B cell (primary cell): ENCODE measurements at regions not wholly inside any gene's neighbourhood (a gene's known extent, or its start where the extent isn't known, plus 50 kb on each side); places are given as distances from the start of the nearest gene placed in this dataset.

Source experiments
- ATAC-seq: fragments of 200-7000 bp; cut with Tn5 transposase; one replicate; pipeline ENCODE4 v1.10.0; 2021; ENCODE audit warnings: low read depth, mild to moderate bottlenecking, moderate number of reproducible peaks, moderate library complexity
- CTCF ChIA-PET: fragments of 350-600 bp; sonication (Branson Sonifier 250); formaldehyde crosslinking; loops from one replicate; lab custom pipeline; 2021; ENCODE audit warnings: antibody characterized with exemption, inconsistent platforms; lab: Charles Lee
- POLR2A ChIA-PET: fragments of 350-600 bp; sonication (Branson Sonifier 250); formaldehyde crosslinking; loops from one replicate; lab custom pipeline; 2021; ENCODE audit warnings: antibody characterized with exemption; lab: Charles Lee
- DNase-seq: peaks from one replicate; pipeline ENCODE4 v3.0.0; 2013
- H2AFZ ChIP-seq: 2 replicates; pipeline ENCODE4 v1.6.1; 2012; ENCODE audit warnings: mild to moderate bottlenecking, low read depth, low read length; ENCODE audit not compliant: insufficient read depth, poor library complexity, severe bottlenecking
- H3K27ac ChIP-seq, 2 donors: 1 replicate in 1 of 2; 2 replicates in 1 of 2; pipeline ENCODE4 v1.5.1; 2012 to 2013; ENCODE audit warnings: low read length in 2 of 2, mild to moderate bottlenecking in 2 of 2, moderate library complexity in 1 of 2
- H3K27me3 ChIP-seq, 4 experiments: fragments of 200-600 bp in 1 of 4; sonication (generic) in 1 of 4; replicated peaks in 1 of 4; 1 replicate in 2 of 4; 2 replicates in 2 of 4; pipeline versions ENCODE4 v1.6.1 to v1.7.0; 2013 to 2016; ENCODE audit warnings: low read length in 3 of 4, mild to moderate bottlenecking in 2 of 4, mixed read lengths in 1 of 4, moderate library complexity in 1 of 4; ENCODE audit not compliant: insufficient read depth in 4 of 4, control insufficient read depth in 3 of 4; ENCODE audit errors: control extremely low read depth in 1 of 4
- H3K36me3 ChIP-seq, 2 experiments: replicated peaks in 1 of 2; 1 replicate in 1 of 2; 2 replicates in 1 of 2; pipeline versions ENCODE4 v1.6.1 to v1.7.1; 2013; ENCODE audit warnings: low read length in 1 of 2; ENCODE audit not compliant: insufficient read depth in 2 of 2, control insufficient read depth in 1 of 2; ENCODE audit errors: control extremely low read depth in 1 of 2, extremely low read depth in 1 of 2
- H3K4me1 ChIP-seq, 2 donors: fragments of 200-600 bp in 1 of 2; sonication (generic) in 1 of 2; 1 replicate in 1 of 2; 2 replicates in 1 of 2; pipeline versions ENCODE4 v1.5.1 to v1.6.1; 2013 to 2017; ENCODE audit warnings: low read length in 2 of 2; ENCODE audit not compliant: control insufficient read depth in 2 of 2, insufficient read depth in 2 of 2
- H3K4me2 ChIP-seq: replicated peaks from 2 replicates; pipeline ENCODE3; 2012; ENCODE audit warnings: mild to moderate bottlenecking, low read depth, low read length; ENCODE audit not compliant: poor library complexity, severe bottlenecking
- H3K4me3 ChIP-seq, 5 experiments: fragments of 200-600 bp in 1 of 5; sonication (generic) in 1 of 5; 1 replicate in 3 of 5; 2 replicates in 2 of 5; pipeline versions ENCODE4 v1.5.1 to v1.7.0; 2011 to 2016; ENCODE audit warnings: low read length in 4 of 5, mild to moderate bottlenecking in 4 of 5, low read depth in 2 of 5, control low read depth in 1 of 5, moderate library complexity in 1 of 5; ENCODE audit not compliant: insufficient read depth in 1 of 5; ENCODE audit errors: control extremely low read depth in 1 of 5, extremely low read depth in 1 of 5
- H3K79me2 ChIP-seq: fragments of 200-600 bp; sonication (generic); one replicate; pipeline ENCODE4 v1.6.0; 2016; ENCODE audit warnings: low read length; ENCODE audit not compliant: control insufficient read depth, insufficient read depth
- H3K9ac ChIP-seq: fragments of 200-600 bp; sonication (generic); 2 replicates; pipeline ENCODE4 v1.6.1; 2017; ENCODE audit warnings: mild to moderate bottlenecking, low read length, moderate library complexity
- H3K9me3 ChIP-seq, 3 donors: one replicate each; pipeline versions ENCODE4 v1.6.1 to v1.7.1; 2013; ENCODE audit warnings: low read length in 2 of 3; ENCODE audit not compliant: control insufficient read depth in 2 of 3, insufficient read depth in 1 of 3; ENCODE audit errors: control extremely low read depth in 1 of 3
- H4K20me1 ChIP-seq: 2 replicates; pipeline ENCODE4 v1.6.0; 2012; ENCODE audit warnings: mild to moderate bottlenecking, low read length; ENCODE audit not compliant: insufficient read depth, control insufficient read depth, poor library complexity, severe bottlenecking
- H3K27ac Mint-ChIP-seq: one replicate; pipeline ENCODE4 v1.8.0; 2021; ENCODE audit warnings: mixed read lengths
- H3K27me3 Mint-ChIP-seq: one replicate; pipeline ENCODE4 v1.8.0; 2021; ENCODE audit warnings: mixed read lengths
- H3K4me1 Mint-ChIP-seq: one replicate; pipeline ENCODE4 v1.8.0; 2021; ENCODE audit warnings: mixed read lengths
- H3K4me3 Mint-ChIP-seq: one replicate; pipeline ENCODE4 v1.8.0; 2021; ENCODE audit warnings: mixed read lengths
- H3K9me3 Mint-ChIP-seq: one replicate; pipeline ENCODE4 v1.8.0; 2022; ENCODE audit warnings: mixed read lengths; ENCODE audit not compliant: insufficient read depth
- CTCF ChIP-seq: fragments of 200-600 bp; IDR thresholded peaks from one replicate; pipeline ENCODE4 v1.8.0; 2022; ENCODE audit warnings: antibody characterized with exemption, mild to moderate bottlenecking
- EZH2 ChIP-seq: IDR thresholded peaks from 2 replicates; pipeline ENCODE4 v1.6.1; 2012; ENCODE audit warnings: borderline replicate concordance, low read depth, mild to moderate bottlenecking, moderate library complexity, low read length; ENCODE audit not compliant: insufficient read depth, poor library complexity, severe bottlenecking
- WGBS: methylation state at CpG from one replicate; pipeline ENCODE4 v1.1.5; 2013; ENCODE audit warnings: missing lambda C conversion rate; ENCODE audit not compliant: insufficient coverage; 5-methylcytosine and 5-hydroxymethylcytosine counted together
- intact Hi-C: fragments of 100-400 bp; cut with micrococcal nuclease; formaldehyde crosslinking; loops from one replicate; pipeline ENCODE4 v1.10.0; 2022

GRCh38 chr5:172558076-172558976 lies 82.7 kb upstream of the NEURL1B start:
- H3K27me3 ChIP-seq, result peaks cover 0 to 5% (median 0%) of the 10 kb centered on the region in 4 experiments
- H3K4me3 ChIP-seq, result no peak overlapping the region
- POLR2A ChIA-PET, result no interaction called here
- CTCF ChIA-PET, result no interaction called here
- Mint-ChIP-seq H3K27me3 (peaks cover 21% of the 10 kb centered on the region), H3K27ac (no peak overlapping the region), H3K4me3 (no peak overlapping the region), H3K9me3 (no peaks in the 10 kb centered on the region), H3K4me1 (no peaks in the 10 kb centered on the region)
- H3K9ac ChIP-seq, result no peak overlapping the region
- 93% methylated on average over 13 of the region's 17 CpGs for WGBS
- no peaks in the 10 kb centered on the region for H4K20me1 ChIP-seq
- ATAC-seq (no peak), DNase-seq (no peak)
- no peaks in the 10 kb centered on the region for H3K36me3 ChIP-seq
- no peak overlapping the region for H3K27ac ChIP-seq
- no peak overlapping the region for H3K4me2 ChIP-seq
- no peaks in the 10 kb centered on the region for H3K79me2 ChIP-seq
- H2AFZ ChIP-seq, result no peak overlapping the region
- intact Hi-C loops, result no loop called here
- H3K9me3 ChIP-seq, result no peaks in the 10 kb centered on the region
- no peak for TF ChIP-seq EZH2
- TF ChIP-seq CTCF, result no peak
- H3K4me1 ChIP-seq, result no peaks in the 10 kb centered on the region

GRCh38 chr5:172556971-172557461 lies 84.0 kb upstream of the NEURL1B start:
- POLR2A ChIA-PET, result no interaction called here
- H3K27ac ChIP-seq, result no peak overlapping the region
- intact Hi-C loops, result no loop called here
- Mint-ChIP-seq H3K27ac (no peak overlapping the region), H3K27me3 (peaks cover 11% of the 10 kb centered on the region), H3K4me1 (no peaks in the 10 kb centered on the region), H3K4me3 (no peak overlapping the region), H3K9me3 (no peaks in the 10 kb centered on the region)
- no peaks in the 10 kb centered on the region for H4K20me1 ChIP-seq
- H3K36me3 ChIP-seq, result no peaks in the 10 kb centered on the region
- CTCF ChIA-PET, result no interaction called here
- ATAC-seq (no peak), DNase-seq (no peak)
- no peaks in the 10 kb centered on the region for H3K4me1 ChIP-seq
- no peak overlapping the region for H3K9ac ChIP-seq
- no peak overlapping the region for H3K4me3 ChIP-seq
- WGBS, result 87% methylated on average over 11 of the region's 12 CpGs
- no peaks in the 10 kb centered on the region for H3K9me3 ChIP-seq
- H3K79me2 ChIP-seq, result no peaks in the 10 kb centered on the region
- no peak overlapping the region for H3K4me2 ChIP-seq
- TF ChIP-seq EZH2 (no peak), CTCF (no peak)
- no peak overlapping the region for H2AFZ ChIP-seq
- peaks cover 0 to 5% (median 0%) of the 10 kb centered on the region in 4 experiments for H3K27me3 ChIP-seq
